GM20000 (cell line): ENCODE measurements at regions not wholly inside any gene's neighbourhood (a gene's known extent, or its start where the extent isn't known, plus 50 kb on each side); places are given as distances from the start of the nearest gene placed in this dataset.

Experiments used
- DNase-seq: peaks from one replicate; pipeline ENCODE4 v3.0.0; 2012; ENCODE audit warnings: low spot score
- TF ChIP-seq, protein P1 (sequence below): IDR thresholded peaks from 2 replicates; pipeline ENCODE4 v1.5.1; 2012; ENCODE audit warnings: mild to moderate bottlenecking, control low read depth; ENCODE audit errors: extremely low read depth, missing control alignments

GRCh38 chr2:64379186-64379585, 74.8 kb upstream of the LGALSL start:
- DNase-seq = no peak
- TF ChIP-seq, protein P1, sequence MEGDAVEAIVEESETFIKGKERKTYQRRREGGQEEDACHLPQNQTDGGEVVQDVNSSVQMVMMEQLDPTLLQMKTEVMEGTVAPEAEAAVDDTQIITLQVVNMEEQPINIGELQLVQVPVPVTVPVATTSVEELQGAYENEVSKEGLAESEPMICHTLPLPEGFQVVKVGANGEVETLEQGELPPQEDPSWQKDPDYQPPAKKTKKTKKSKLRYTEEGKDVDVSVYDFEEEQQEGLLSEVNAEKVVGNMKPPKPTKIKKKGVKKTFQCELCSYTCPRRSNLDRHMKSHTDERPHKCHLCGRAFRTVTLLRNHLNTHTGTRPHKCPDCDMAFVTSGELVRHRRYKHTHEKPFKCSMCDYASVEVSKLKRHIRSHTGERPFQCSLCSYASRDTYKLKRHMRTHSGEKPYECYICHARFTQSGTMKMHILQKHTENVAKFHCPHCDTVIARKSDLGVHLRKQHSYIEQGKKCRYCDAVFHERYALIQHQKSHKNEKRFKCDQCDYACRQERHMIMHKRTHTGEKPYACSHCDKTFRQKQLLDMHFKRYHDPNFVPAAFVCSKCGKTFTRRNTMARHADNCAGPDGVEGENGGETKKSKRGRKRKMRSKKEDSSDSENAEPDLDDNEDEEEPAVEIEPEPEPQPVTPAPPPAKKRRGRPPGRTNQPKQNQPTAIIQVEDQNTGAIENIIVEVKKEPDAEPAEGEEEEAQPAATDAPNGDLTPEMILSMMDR = no peak

GRCh38 chr2:64380853-64381527, 73.0 kb upstream of the LGALSL start:
- no peak for DNase-seq
- TF ChIP-seq, protein P1 = no peak

GRCh38 chr2:64383016-64383591, 70.9 kb upstream of the LGALSL start:
- TF ChIP-seq, protein P1 = no peak
- DNase-seq = no peak

- no peak for DNase-seq
- TF ChIP-seq, protein P1 = no peak
Observed at GRCh38 chr2:64383881-64384280, 70.1 kb upstream of the LGALSL start.

- DNase-seq = no peak
Observed at GRCh38 chr2:64386676-64387075, 67.3 kb upstream of the LGALSL start.

DNA sequence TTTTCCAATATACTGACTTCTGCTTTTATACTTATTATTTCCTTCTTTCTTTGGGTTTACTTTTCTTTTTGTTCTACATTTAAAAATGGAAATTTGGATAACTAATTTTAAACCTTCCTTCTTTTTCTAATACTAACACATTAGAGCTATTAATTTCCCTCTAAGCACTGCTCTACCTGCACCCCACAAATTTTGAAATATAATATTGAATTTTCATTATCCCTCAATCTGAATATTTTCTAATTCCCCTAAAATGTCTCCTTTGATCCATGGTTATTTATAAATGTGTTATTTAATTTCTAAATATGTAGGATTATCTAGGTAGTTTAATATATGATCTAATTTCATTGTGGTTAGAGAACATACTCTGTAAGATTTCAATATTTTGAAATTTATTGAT, 63.4 kb upstream of the LGALSL start:
- DNase-seq = no peak
- TF ChIP-seq, protein P1 = no peak

More at GRCh38 chr2:64386676-64387075, 67.3 kb upstream of the LGALSL start:
- TF ChIP-seq, protein P1 = no peak

- DNase-seq = no peak
- TF ChIP-seq, protein P1 = no peak
Observed at GRCh38 chr2:64391424-64391823, 62.5 kb upstream of the LGALSL start.
